HG02798 (cell line): ENCODE measurements at regions not wholly inside any gene's neighbourhood (a gene's known extent, or its start where the extent isn't known, plus 50 kb on each side); places are given as distances from the start of the nearest gene placed in this dataset.

Experiments
- ATAC-seq: cut with Tn5 transposase; IDR thresholded peaks from one replicate; pipeline ENCODE4 v1.9.1; 2021; ENCODE audit warnings: mild to moderate bottlenecking; ENCODE audit not compliant: unreplicated experiment, poor library complexity

DNA sequence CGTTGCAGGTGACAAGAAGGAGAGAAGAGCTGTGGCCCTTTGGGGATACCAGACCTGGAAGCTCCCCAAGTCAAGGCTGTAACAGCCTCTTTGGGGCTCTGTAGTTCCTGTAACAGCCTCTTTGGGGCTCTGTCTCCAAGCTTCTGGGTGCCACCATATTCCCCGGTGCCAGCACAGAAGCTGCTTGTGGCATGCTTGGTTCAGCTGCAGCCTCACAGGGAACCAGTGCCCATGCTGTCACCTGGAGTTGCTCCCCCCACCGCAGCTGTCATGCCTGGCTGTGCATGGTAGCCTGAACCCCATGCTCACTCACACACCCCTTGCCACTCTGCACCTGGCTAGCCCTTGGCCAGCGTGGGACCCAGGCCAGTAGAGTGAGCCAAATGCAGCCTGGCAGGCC, 109.1 kb downstream of the ELAPOR2 start:
- ATAC-seq: peak; percentile 35

DNA sequence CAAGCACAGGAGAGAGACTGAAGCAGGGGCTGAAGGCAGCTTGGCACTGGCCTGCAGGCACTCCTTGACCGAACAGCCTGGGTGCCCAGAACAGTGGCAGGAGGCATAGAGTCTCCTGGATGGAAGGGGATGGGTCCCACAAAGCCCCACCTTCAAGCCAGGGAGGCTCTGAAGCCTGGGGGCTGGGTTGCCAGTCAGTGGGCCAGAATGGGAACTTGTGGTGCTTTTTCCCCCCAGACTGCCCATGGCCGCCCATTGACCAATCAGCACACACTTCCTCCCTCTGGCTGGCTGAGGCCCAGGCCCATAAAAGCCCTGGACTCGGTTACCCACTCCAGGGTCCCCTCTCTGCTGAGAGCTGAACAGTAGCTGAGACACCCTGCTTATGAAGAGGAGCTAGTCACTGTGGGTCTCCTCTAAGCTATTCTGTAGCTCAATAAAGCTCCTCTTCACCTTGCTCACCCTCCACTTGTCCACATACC, 109.6 kb downstream of the ELAPOR2 start:
- no peak for ATAC-seq

GRCh38 chr7:86949052-86949778, 110.2 kb downstream of the ELAPOR2 start:
- peak; percentile 91 for ATAC-seq

- no peak for ATAC-seq
These were observed 111.5 kb downstream of the ELAPOR2 start for GRCh38 chr7:86947929-86948328.

GRCh38 chr7:86943447-86943846, 116.0 kb downstream of the ELAPOR2 start:
- no peak for ATAC-seq

DNA sequence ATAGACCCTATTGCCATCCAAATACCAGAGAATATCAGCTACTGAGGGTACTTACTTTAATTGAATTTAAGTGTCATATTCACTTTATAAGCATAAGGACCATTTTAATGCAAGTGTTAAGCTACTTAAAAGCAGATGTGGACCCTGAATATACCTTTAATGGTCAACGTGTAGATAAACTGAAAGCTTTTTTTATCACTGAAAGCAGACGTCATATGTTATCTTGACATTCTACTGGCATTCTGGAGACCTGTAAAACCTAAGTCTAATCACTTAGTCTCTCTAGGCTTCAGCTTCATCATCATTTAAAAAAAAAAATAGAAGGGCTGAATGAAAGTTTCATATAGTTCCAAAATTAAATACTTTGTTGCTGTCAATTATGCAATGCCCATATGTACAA, 116.5 kb downstream of the ELAPOR2 start:
- ATAC-seq: no peak

- no peak for ATAC-seq
These were observed 117.4 kb downstream of the ELAPOR2 start for GRCh38 chr7:86942081-86942480.

GRCh38 chr7:86939197-86939814, 120.1 kb downstream of the ELAPOR2 start:
- ATAC-seq: peak; percentile 86

GRCh38 chr7:86937363-86937878, 122.0 kb downstream of the ELAPOR2 start:
- ATAC-seq: no peak

DNA sequence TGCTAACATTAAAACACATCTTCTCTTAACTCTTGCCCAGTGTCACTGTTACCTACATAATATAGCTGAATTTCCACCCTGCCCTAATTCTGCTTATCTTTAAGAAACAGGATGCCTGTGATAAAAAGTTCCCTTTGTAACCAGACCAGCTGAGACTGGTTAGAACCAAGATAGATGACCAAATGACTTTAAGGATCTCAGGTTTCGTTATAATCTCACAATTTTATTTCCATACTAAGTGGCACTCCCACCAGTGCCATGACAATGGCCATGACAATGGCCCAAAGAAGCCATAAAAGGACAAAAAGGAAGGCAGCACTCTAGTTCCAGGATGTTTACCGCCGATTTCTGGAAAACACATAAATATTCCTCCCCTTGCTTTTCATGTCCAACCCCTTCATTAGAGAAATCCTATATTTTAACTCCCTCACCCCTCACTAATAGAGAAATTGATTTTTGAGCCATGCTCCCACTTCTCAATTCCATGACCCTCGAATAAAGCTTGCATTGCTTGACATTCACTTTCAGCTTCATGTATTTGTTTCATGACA, 126.1 kb downstream of the ELAPOR2 start:
- ATAC-seq: no peak

- no peak for ATAC-seq
These were observed 127.4 kb downstream of the ELAPOR2 start for GRCh38 chr7:86932038-86932512.

GRCh38 chr7:86931439-86931838, 128.0 kb downstream of the ELAPOR2 start:
- ATAC-seq: peak; percentile 35

GRCh38 chr7:86930554-86931307, 128.7 kb downstream of the ELAPOR2 start:
- ATAC-seq: no peak

- peak; percentile 51 for ATAC-seq
These were observed 130.0 kb downstream of the ELAPOR2 start for GRCh38 chr7:86929293-86930109.

DNA sequence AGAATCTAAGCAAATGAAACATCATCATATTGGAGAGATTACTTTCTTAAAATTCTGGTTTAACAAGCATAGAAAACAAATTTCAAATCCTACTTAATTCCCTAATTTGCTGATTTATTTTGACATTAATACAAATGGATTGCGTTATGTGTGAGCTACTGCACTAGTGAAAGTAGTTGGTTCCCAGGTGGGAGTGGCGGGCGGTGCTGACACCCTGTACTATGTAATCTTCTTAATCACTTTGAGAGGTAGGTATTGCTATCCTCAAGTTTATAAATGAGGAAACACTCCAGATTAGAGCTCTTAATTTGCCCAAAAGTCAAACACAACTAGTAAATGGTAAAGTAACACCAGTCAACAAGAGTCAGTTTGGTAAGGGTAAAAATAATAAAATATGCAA, 131.1 kb downstream of the ELAPOR2 start:
- ATAC-seq: no peak

GRCh38 chr7:86926732-86927131, 132.7 kb downstream of the ELAPOR2 start:
- ATAC-seq: peak; percentile 67

GRCh38 chr7:86925221-86925620, 134.2 kb downstream of the ELAPOR2 start:
- no peak for ATAC-seq

- no peak for ATAC-seq
These were observed 135.9 kb downstream of the ELAPOR2 start for GRCh38 chr7:86923527-86923926.

GRCh38 chr7:86920154-86920553, 139.3 kb downstream of the ELAPOR2 start:
- ATAC-seq: no peak

- ATAC-seq: no peak
These were observed 141.2 kb downstream of the ELAPOR2 start for GRCh38 chr7:86918245-86918644.
